ENCODE measurements at regions not wholly inside any gene's neighbourhood (a gene's known extent, or its start where the extent isn't known, plus 50 kb on each side); places are given as distances from the start of the nearest gene placed in this dataset.
"Not testable (repeated sequence)": the region's sequence is repeated elsewhere in the genome, so short reads cannot be mapped to it uniquely, and the experiment has no call there.

- H3K27ac Mint-ChIP-seq; H3K9me3 Mint-ChIP-seq (ENCODE audit: low read depth); CTCF ChIA-PET; H3K27me3 Mint-ChIP-seq; ATAC-seq; DNase-seq; H3K4me3 Mint-ChIP-seq; H3K4me1 Mint-ChIP-seq; H3K36me3 Mint-ChIP-seq (ENCODE audit: low read depth); intact Hi-C loops (cut with DNase I, micrococcal nuclease); POLR2A ChIA-PET: not testable (repeated sequence)
Observed at GRCh38 chr10:30131369-30131768, 72.0 kb upstream of the JCAD start.

DNA sequence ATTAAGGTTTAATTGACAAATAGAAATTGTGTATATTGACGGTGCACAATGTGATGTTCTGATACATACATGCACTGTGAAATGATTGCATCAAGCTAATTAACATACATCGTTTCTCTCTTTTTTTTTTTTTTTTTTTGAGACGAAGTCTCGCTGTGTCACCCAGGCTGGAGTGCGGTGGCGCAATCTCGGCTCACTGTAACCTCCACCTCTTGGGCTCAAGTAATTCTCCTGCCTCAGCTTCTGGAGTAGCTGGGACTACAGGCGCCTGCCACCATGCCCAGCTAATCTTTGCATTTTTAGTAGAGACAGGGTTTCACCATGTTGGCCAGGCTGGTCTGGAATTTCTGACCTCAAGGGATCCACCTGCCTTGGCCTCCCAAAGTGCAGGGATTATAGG is 69.9 kb upstream of the JCAD start:
- CTCF ChIA-PET = interaction anchor here (0.6 to 1.0 kb wide), 3 partner anchors 10 to 129 kb away, joined by 3 to 4 read pairs (median 3); no protein-coding TSS in a partner anchor
- H3K36me3 Mint-ChIP-seq (ENCODE audit: low read depth); POLR2A ChIA-PET; H3K4me1 Mint-ChIP-seq; H3K27ac Mint-ChIP-seq; H3K4me3 Mint-ChIP-seq; intact Hi-C loops (cut with DNase I, micrococcal nuclease); H3K27me3 Mint-ChIP-seq; H3K9me3 Mint-ChIP-seq (ENCODE audit: low read depth); ATAC-seq; DNase-seq: not testable (repeated sequence)

DNA sequence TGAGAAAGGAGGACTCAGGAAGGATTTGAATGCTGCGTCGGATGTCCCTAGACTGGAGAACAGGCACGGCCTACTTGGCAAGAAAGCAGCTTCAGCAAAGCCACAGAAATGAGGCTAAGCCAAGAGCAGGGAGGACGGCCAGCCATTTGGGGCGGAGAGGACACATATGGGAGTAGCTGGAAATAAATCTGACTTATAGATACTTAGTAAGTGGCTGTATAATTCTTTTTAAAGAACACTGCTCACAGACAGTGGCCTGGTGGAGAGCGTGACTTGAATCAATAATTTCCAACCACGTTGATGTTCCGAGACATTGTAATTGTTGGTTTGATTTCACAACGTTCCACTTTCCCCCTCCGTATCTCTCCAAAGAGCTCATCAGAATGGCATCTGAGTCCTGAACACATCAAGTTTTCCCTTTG is 67.7 kb upstream of the JCAD start:
- H3K36me3 Mint-ChIP-seq (ENCODE audit: low read depth) = no peaks in the 10 kb centered on the region
- peaks cover 8% of the 10 kb centered on the region for H3K27me3 Mint-ChIP-seq
- DNase-seq (no peak), ATAC-seq (no peak)
- ChIA-PET POLR2A (no interaction called here), CTCF (interaction anchor here (0.6 kb wide), 1 partner anchor 64 kb away, joined by 3 read pairs; no protein-coding TSS in a partner anchor)
- intact Hi-C loops (cut with DNase I, micrococcal nuclease) = no loop called here
- no peak overlapping the region for H3K27ac Mint-ChIP-seq
- no peaks in the 10 kb centered on the region for H3K9me3 Mint-ChIP-seq (ENCODE audit: low read depth)
- H3K4me1 Mint-ChIP-seq = no peaks in the 10 kb centered on the region
- H3K4me3 Mint-ChIP-seq = no peak overlapping the region

- H3K9me3 Mint-ChIP-seq (ENCODE audit: low read depth) = no peaks in the 10 kb centered on the region
- no peaks in the 10 kb centered on the region for H3K4me1 Mint-ChIP-seq
- ATAC-seq = no peak
- peaks cover 8% of the 10 kb centered on the region for H3K27me3 Mint-ChIP-seq
- ChIA-PET POLR2A (no interaction called here), CTCF (no interaction called here)
- H3K36me3 Mint-ChIP-seq (ENCODE audit: low read depth) = no peaks in the 10 kb centered on the region
- no peak for DNase-seq
- H3K27ac Mint-ChIP-seq = no peak overlapping the region
- no peak overlapping the region for H3K4me3 Mint-ChIP-seq
- intact Hi-C loops (cut with DNase I, micrococcal nuclease) = no loop called here
Observed at GRCh38 chr10:30125496-30125895, 66.1 kb upstream of the JCAD start.

DNA sequence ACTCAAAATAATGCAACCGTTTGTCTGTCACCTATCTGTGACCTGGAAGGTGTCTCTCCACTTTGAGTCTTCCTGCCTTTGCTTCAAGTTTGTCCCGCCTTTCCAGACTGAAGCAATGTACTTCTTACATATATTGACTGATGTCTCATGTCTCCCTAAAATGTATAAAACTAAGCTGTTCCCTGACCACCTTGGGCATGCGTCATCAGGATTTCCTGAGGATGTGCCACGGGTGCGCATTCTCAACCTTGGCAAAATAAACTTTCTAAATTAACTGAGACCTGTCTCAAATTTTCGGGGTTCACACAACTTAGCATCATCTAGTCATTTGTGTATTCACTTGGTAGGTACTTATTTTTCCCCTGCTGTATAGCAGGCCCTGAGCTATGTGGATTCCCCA is 65.3 kb upstream of the JCAD start:
- POLR2A ChIA-PET = no interaction called here
- Mint-ChIP-seq H3K36me3 (ENCODE audit: low read depth) (no peaks in the 10 kb centered on the region), H3K27ac (no peak overlapping the region), H3K4me3 (no peak overlapping the region), H3K9me3 (ENCODE audit: low read depth) (no peaks in the 10 kb centered on the region), H3K27me3 (peaks cover 7% of the 10 kb centered on the region), H3K4me1 (no peaks in the 10 kb centered on the region)
- intact Hi-C loops (cut with DNase I, micrococcal nuclease) = no loop called here
- DNase-seq (no peak), ATAC-seq (no peak)
- CTCF ChIA-PET = no interaction called here

DNA sequence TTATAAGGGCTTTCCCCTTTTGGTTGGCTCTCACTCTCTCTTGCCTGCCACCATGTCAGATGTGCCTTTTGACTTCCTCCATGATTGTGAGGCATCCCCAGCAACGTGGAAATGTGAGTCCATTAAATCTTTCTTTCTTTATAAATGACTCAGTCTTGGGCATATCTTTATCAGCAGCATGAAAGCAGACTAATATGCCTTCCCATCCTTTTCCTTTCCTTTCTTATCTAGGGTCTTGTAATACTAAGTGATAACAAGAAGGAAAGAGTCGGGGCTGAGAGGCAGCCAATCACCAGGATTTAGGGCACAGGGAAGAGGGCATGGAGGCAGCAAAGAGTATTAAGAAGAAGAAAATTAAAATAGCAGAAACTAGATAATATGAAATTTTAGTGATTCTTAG is 62.0 kb upstream of the JCAD start:
- DNase-seq = no peak
- no peak overlapping the region for H3K27ac Mint-ChIP-seq
- H3K4me3 Mint-ChIP-seq = no peak overlapping the region
- ChIA-PET POLR2A (no interaction called here), CTCF (no interaction called here)
- no peaks in the 10 kb centered on the region for H3K36me3 Mint-ChIP-seq (ENCODE audit: low read depth)
- no peak for ATAC-seq
- intact Hi-C loops (cut with DNase I, micrococcal nuclease) = no loop called here
- peaks cover 6% of the 10 kb centered on the region for H3K27me3 Mint-ChIP-seq
- H3K4me1 Mint-ChIP-seq = no peaks in the 10 kb centered on the region
- no peaks in the 10 kb centered on the region for H3K9me3 Mint-ChIP-seq (ENCODE audit: low read depth)

- Mint-ChIP-seq H3K4me3 (no peak overlapping the region), H3K4me1 (no peaks in the 10 kb centered on the region), H3K36me3 (ENCODE audit: low read depth) (no peaks in the 10 kb centered on the region), H3K27me3 (peaks cover 5% of the 10 kb centered on the region), H3K27ac (no peak overlapping the region), H3K9me3 (ENCODE audit: low read depth) (no peaks in the 10 kb centered on the region)
- ChIA-PET CTCF (no interaction called here), POLR2A (no interaction called here)
- ATAC-seq = no peak
- DNase-seq = no peak
- intact Hi-C loops (cut with DNase I, micrococcal nuclease) = no loop called here
Observed at GRCh38 chr10:30118590-30118989, 59.2 kb upstream of the JCAD start.

DNA sequence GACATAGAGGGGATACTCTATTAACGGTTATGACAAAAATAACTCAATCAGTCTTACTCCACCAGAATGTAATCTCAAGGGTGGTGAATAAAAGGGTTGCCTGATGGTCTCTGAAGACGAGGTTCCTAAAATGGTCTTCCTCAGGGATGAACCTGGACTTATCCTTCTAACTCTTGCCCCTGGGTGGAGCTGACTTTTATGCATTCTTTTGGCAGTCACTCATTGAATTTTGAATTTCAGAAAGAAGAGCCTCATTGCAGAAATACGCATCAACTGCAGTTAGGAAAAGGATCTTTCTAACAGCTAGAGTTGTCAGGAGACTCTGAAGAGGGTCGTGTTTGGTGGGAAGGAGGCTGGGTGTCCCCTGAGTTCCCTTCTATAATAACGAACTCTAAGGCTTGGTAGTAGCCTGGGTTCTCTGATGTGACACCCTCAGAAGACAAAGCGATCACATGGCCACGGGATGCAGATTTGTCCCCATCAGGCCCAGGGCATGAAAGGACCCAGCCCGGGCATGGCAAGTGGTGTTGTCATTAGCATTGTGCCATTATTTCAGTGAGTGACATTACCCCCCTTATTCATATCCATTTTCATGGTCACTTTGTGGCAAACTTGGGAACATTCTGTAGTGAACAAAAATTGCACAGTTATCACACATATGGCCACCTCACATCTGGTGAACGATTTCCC is 58.6 kb upstream of the JCAD start:
- Mint-ChIP-seq H3K4me1 (no peaks in the 10 kb centered on the region), H3K9me3 (ENCODE audit: low read depth) (no peaks in the 10 kb centered on the region), H3K27ac (no peak overlapping the region), H3K27me3 (peaks cover 5% of the 10 kb centered on the region), H3K4me3 (no peak overlapping the region), H3K36me3 (ENCODE audit: low read depth) (no peaks in the 10 kb centered on the region)
- no peak for DNase-seq
- CTCF ChIA-PET = no interaction called here
- ATAC-seq = no peak
- intact Hi-C loops (cut with DNase I, micrococcal nuclease) = no loop called here
- POLR2A ChIA-PET = no interaction called here

DNA sequence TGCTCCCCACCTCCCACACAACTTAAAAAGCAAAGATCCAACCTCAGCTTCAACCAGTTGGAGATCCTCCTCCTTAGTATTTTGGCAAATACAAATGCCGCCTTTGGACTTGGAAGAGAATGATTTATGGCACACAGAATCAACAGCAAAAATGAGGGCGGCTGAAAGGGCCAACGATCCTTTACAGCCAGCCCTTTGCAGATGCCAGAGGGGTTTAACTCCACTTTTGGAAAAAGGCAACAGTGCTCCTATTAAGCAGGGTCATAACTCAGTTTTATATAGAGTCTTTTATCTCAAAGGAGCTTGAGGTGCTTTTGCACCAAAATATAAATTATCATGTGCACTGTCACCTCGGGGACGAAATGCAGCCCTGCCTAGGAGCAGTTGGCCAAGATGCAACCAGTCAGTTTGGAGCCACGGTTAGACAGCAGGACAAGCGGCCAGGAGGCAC is 56.7 kb upstream of the JCAD start:
- intact Hi-C loops (cut with DNase I, micrococcal nuclease) = no loop called here
- Mint-ChIP-seq H3K36me3 (ENCODE audit: low read depth) (no peaks in the 10 kb centered on the region), H3K4me3 (no peak overlapping the region), H3K27me3 (peaks cover 7% of the 10 kb centered on the region), H3K27ac (no peak overlapping the region), H3K9me3 (ENCODE audit: low read depth) (no peaks in the 10 kb centered on the region), H3K4me1 (no peaks in the 10 kb centered on the region)
- ChIA-PET POLR2A (no interaction called here), CTCF (interaction anchor here (0.6 to 1.1 kb wide), 2 partner anchors 19 to 469 kb away, joined by 3 read pairs; no protein-coding TSS in a partner anchor)
- DNase-seq (no peak), ATAC-seq (no peak)

DNA sequence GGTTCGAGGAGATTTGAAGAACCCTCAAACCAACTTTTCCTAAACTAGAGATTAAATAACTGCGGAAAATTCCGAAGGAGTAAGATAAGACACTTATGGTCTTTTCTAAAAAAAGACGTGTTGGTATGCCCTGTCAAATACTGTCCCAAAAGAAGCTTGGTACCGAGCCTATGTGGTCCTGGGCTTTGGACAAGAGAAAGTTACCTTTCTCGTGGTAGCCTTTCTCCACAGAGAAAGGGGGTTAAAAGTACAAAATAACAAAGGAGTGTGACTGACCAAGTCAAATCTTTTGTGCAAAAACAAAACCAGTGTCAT is 56.2 kb upstream of the JCAD start:
- H3K27me3 Mint-ChIP-seq = peaks cover 7% of the 10 kb centered on the region
- POLR2A ChIA-PET = no interaction called here
- CTCF ChIA-PET = interaction anchor here (0.9 to 1.1 kb wide), 2 partner anchors 11 to 20 kb away, joined by 3 read pairs; no protein-coding TSS in a partner anchor

DNA sequence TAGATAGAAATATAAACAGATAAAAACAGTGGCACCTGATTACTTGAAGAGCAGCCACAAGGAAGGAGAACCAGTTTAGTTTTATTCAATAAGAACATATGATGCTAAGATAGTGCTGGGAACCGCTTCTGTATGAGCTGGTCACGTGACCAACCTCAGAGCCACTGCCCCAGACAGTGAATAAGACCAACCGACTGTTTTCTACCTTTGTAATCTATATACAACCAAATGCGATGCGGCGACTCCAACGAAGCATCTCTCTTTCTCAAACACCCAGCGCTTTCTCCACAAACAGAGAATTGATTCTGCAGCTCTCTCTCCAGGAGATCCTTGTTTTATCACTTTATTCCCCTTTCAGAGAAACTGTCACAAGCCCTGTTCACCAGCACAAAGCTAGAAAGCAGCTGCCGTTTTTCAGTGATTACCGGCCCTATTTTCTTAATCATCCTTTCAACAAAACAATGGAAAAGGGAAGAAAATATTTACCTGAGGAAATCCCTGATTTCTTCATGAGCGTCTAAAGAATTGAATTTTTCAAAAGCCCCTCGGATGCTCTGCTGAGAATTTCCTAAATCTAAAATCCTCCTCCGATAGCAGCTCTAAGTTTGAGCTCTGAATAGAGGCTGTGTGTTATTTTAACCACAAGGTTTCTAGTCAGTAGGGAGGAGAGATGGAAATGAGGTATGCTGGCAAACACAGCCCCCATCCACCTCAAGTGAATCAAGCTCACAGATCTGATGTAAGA is 55.7 kb upstream of the JCAD start:
- no peak overlapping the region for H3K27ac Mint-ChIP-seq
- no peak overlapping the region for H3K4me3 Mint-ChIP-seq
- CTCF ChIA-PET = interaction anchor here (0.9 to 1.1 kb wide), 2 partner anchors 11 to 20 kb away, joined by 3 read pairs; no protein-coding TSS in a partner anchor
- no peaks in the 10 kb centered on the region for H3K9me3 Mint-ChIP-seq (ENCODE audit: low read depth)
- POLR2A ChIA-PET = no interaction called here
- DNase-seq = no peak
- H3K36me3 Mint-ChIP-seq (ENCODE audit: low read depth) = no peaks in the 10 kb centered on the region
- ATAC-seq = no peak
- no peaks in the 10 kb centered on the region for H3K4me1 Mint-ChIP-seq
- H3K27me3 Mint-ChIP-seq = peaks cover 7% of the 10 kb centered on the region
- intact Hi-C loops (cut with DNase I, micrococcal nuclease) = no loop called here

More for the DNA sequence above, 56.2 kb upstream of the JCAD start:
- no peaks in the 10 kb centered on the region for H3K36me3 Mint-ChIP-seq (ENCODE audit: low read depth)
- DNase-seq (no peak), ATAC-seq (no peak)
- H3K27ac Mint-ChIP-seq = no peak overlapping the region
- intact Hi-C loops (cut with DNase I, micrococcal nuclease) = no loop called here
- no peaks in the 10 kb centered on the region for H3K9me3 Mint-ChIP-seq (ENCODE audit: low read depth)
- H3K4me3 Mint-ChIP-seq = no peak overlapping the region
- no peaks in the 10 kb centered on the region for H3K4me1 Mint-ChIP-seq

DNA sequence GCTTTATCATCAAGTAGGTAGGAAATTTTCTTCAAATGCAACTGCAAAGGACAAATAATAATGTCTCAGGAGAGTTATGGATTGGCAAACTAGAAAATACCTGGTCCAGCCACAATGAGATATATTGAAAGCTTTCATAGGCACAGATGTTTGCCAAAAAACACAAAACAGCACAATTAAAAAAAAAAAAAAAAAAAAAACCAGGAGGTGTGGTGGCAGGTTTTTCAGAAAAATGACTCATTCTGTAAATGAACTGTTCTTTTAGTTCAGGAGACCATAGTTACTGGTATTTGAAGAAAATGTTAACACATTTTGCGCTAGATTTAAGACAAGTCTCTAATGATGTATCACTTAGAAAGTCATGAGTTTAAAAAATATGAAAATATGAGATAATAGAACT is 55.0 kb upstream of the JCAD start:
- ATAC-seq (no peak), DNase-seq (no peak)
- no peaks in the 10 kb centered on the region for H3K9me3 Mint-ChIP-seq (ENCODE audit: low read depth)
- H3K4me1 Mint-ChIP-seq = no peaks in the 10 kb centered on the region
- intact Hi-C loops (cut with DNase I, micrococcal nuclease) = no loop called here
- ChIA-PET CTCF (no interaction called here), POLR2A (no interaction called here)
- no peaks in the 10 kb centered on the region for H3K36me3 Mint-ChIP-seq (ENCODE audit: low read depth)
- peaks cover 5% of the 10 kb centered on the region for H3K27me3 Mint-ChIP-seq
- no peak overlapping the region for H3K27ac Mint-ChIP-seq
- H3K4me3 Mint-ChIP-seq = no peak overlapping the region

Data from activated CD4-positive, alpha-beta T cell treated with anti-CD3 and anti-CD28 coated beads for 36 hours (primary cell).